CD14-positive monocyte (primary cell): ENCODE measurements at regions not wholly inside any gene's neighbourhood (a gene's known extent, or its start where the extent isn't known, plus 50 kb on each side); places are given as distances from the start of the nearest gene placed in this dataset.

ENCODE experiments used
- DNase-seq, 3 donors: peaks; one replicate each; pipeline ENCODE4 v3.0.0-alpha.2; 2011 to 2022
- H2AFZ ChIP-seq: 2 replicates; pipeline ENCODE4 v1.6.0; 2012; ENCODE audit warnings: mild to moderate bottlenecking, low read depth, low read length, inconsistent platforms; ENCODE audit not compliant: insufficient read depth, poor library complexity, severe bottlenecking
- H3K27ac ChIP-seq, 2 donors: 1 replicate in 1 of 2; 2 replicates in 1 of 2; pipeline ENCODE4 v1.5.1; 2012 to 2013; ENCODE audit warnings: low read length in 2 of 2, control low read depth in 1 of 2, inconsistent platforms in 1 of 2, low read depth in 1 of 2, mild to moderate bottlenecking in 1 of 2
- H3K27me3 ChIP-seq, 2 donors: one replicate each; pipeline versions ENCODE4 v1.6.0 to v1.6.1; 2011 to 2013; ENCODE audit warnings: low read length in 2 of 2; ENCODE audit not compliant: control insufficient read depth in 2 of 2, insufficient read depth in 2 of 2
- H3K36me3 ChIP-seq, 2 donors: replicated peaks in 1 of 2; 1 replicate in 1 of 2; 2 replicates in 1 of 2; pipeline versions ENCODE4 v1.5.1 to v1.6.1; 2012 to 2013; ENCODE audit warnings: low read length in 2 of 2, control low read depth in 1 of 2, inconsistent platforms in 1 of 2, mild to moderate bottlenecking in 1 of 2; ENCODE audit not compliant: insufficient read depth in 2 of 2, control insufficient read depth in 1 of 2
- H3K4me1 ChIP-seq, 2 donors: 1 replicate in 1 of 2; 2 replicates in 1 of 2; pipeline versions ENCODE4 v1.5.1 to v1.6.1; 2012 to 2013; ENCODE audit warnings: low read length in 2 of 2, control low read depth in 1 of 2, inconsistent platforms in 1 of 2, mild to moderate bottlenecking in 1 of 2, moderate library complexity in 1 of 2; ENCODE audit not compliant: insufficient read depth in 2 of 2, control insufficient read depth in 1 of 2
- H3K4me2 ChIP-seq: replicated peaks from 2 replicates; pipeline ENCODE3; 2012; ENCODE audit warnings: low read length, moderate library complexity, mild to moderate bottlenecking; ENCODE audit not compliant: poor library complexity, severe bottlenecking; ENCODE audit errors: extremely low read depth
- H3K4me3 ChIP-seq, 3 experiments: fragments of 200-600 bp in 1 of 3; sonication (generic) in 1 of 3; replicated peaks in 1 of 3; 1 replicate in 2 of 3; 2 replicates in 1 of 3; pipeline ENCODE4 v1.5.1; 2011 to 2013; ENCODE audit warnings: low read length in 3 of 3, mild to moderate bottlenecking in 3 of 3, control low read depth in 2 of 3, low read depth in 2 of 3, inconsistent platforms in 1 of 3, moderate library complexity in 1 of 3
- H3K79me2 ChIP-seq: 2 replicates; pipeline ENCODE4 v1.6.0; 2012; ENCODE audit warnings: mild to moderate bottlenecking, control low read depth, inconsistent platforms, low read length, moderate library complexity; ENCODE audit not compliant: insufficient read depth
- H3K9ac ChIP-seq: 2 replicates; pipeline ENCODE4 v1.6.0; 2017; ENCODE audit warnings: low read length, mild to moderate bottlenecking; ENCODE audit not compliant: insufficient read depth, poor library complexity, severe bottlenecking
- H3K9me3 ChIP-seq, 2 donors: replicated peaks in 1 of 2; 1 replicate in 1 of 2; 2 replicates in 1 of 2; pipeline versions ENCODE4 v1.5.1 to v1.6.1; 2012 to 2013; ENCODE audit warnings: low read length in 2 of 2, control low read depth in 1 of 2; ENCODE audit not compliant: control insufficient read depth in 1 of 2, insufficient read depth in 1 of 2
- H4K20me1 ChIP-seq: 2 replicates; pipeline ENCODE4 v1.6.0; 2012; ENCODE audit warnings: mild to moderate bottlenecking, low read length, control low read depth, moderate library complexity; ENCODE audit not compliant: insufficient read depth
- H3K27ac Mint-ChIP-seq, 7 donors: one replicate each; pipeline ENCODE4 v1.8.0; 2020; ENCODE audit warnings: mild to moderate bottlenecking in 7 of 7, mixed read lengths in 7 of 7, moderate library complexity in 6 of 7, inconsistent platforms in 2 of 7
- H3K27me3 Mint-ChIP-seq, 3 donors: one replicate each; pipeline ENCODE4 v1.8.0; 2021 to 2022; ENCODE audit warnings: low read depth in 3 of 3, mild to moderate bottlenecking in 3 of 3, mixed read lengths in 3 of 3, moderate library complexity in 3 of 3, inconsistent platforms in 1 of 3
- H3K36me3 Mint-ChIP-seq, 2 donors: one replicate each; pipeline ENCODE4 v1.8.0; 2020; ENCODE audit warnings: mixed read lengths in 2 of 2, inconsistent platforms in 1 of 2, mild to moderate bottlenecking in 1 of 2
- H3K4me1 Mint-ChIP-seq: one replicate; pipeline ENCODE4 v1.8.0; 2020; ENCODE audit warnings: mild to moderate bottlenecking, mixed read lengths
- H3K4me3 Mint-ChIP-seq, 2 donors: one replicate each; pipeline ENCODE4 v1.8.0; 2020; ENCODE audit warnings: mild to moderate bottlenecking in 2 of 2, mixed read lengths in 2 of 2, moderate library complexity in 1 of 2
- H3K9me3 Mint-ChIP-seq, 7 donors: one replicate each; pipeline ENCODE4 v1.8.0; 2020 to 2022; ENCODE audit warnings: mixed read lengths in 7 of 7, mild to moderate bottlenecking in 6 of 7, moderate library complexity in 6 of 7, inconsistent platforms in 2 of 7
- WGBS: methylation state at CpG from one replicate; pipeline ENCODE4 v1.1.5; 2013; ENCODE audit warnings: missing lambda C conversion rate; ENCODE audit not compliant: insufficient coverage; 5-methylcytosine and 5-hydroxymethylcytosine counted together
- intact Hi-C, 2 donors: fragments of 100-400 bp; cut with micrococcal nuclease; formaldehyde crosslinking; loops; one replicate each; pipeline versions ENCODE4 v1.15.0 to v1.15.1; 2023
- TF ChIP-seq, protein P1 (sequence below): fragments of 200-600 bp; IDR thresholded peaks from one replicate; pipeline ENCODE4 v1.8.0; 2022; ENCODE audit warnings: antibody characterized with exemption, mild to moderate bottlenecking

DNA sequence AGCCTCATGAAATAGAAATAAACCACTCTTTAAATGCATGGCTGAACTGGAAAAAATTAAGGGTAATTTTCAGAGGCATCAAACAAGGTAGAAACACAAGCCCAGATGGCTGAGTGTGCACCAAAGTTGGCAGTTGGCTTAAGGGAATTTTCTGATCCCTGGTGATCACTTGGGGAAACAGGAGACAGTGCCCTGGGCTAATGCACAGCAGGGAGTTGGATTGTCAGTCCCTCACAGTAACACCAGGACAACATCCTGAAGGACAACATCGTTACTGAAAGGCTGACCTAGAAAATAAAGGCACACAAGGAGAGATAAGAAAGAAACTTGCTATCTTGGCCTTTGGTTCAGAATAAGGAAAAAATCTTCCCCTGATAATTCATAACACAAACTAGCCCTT is 417.0 kb downstream of the SLC4A3 start:
- Histone ChIP-seq H3K36me3 (no peaks in the 10 kb centered on the region), H3K79me2 (no peaks in the 10 kb centered on the region), H3K27me3 (no peaks in the 10 kb centered on the region), H3K4me3 (no peak overlapping the region), H3K9me3 (no peaks in the 10 kb centered on the region), H3K4me2 (no peak overlapping the region), H3K9ac (no peak overlapping the region), H3K4me1 (no peaks in the 10 kb centered on the region), H4K20me1 (no peaks in the 10 kb centered on the region), H2AFZ (no peak overlapping the region), H3K27ac (no peak overlapping the region)
- H3K4me1 Mint-ChIP-seq: no peaks in the 10 kb centered on the region
- H3K9me3 Mint-ChIP-seq: peaks cover 0 to 3% (median 0%) of the 10 kb centered on the region in 7 donors
- H3K27ac Mint-ChIP-seq: no peak overlapping the region
- H3K4me3 Mint-ChIP-seq: no peak overlapping the region
- no CpG with 5 or more reads among the region's 1 CpG for WGBS
- TF ChIP-seq, protein P1, sequence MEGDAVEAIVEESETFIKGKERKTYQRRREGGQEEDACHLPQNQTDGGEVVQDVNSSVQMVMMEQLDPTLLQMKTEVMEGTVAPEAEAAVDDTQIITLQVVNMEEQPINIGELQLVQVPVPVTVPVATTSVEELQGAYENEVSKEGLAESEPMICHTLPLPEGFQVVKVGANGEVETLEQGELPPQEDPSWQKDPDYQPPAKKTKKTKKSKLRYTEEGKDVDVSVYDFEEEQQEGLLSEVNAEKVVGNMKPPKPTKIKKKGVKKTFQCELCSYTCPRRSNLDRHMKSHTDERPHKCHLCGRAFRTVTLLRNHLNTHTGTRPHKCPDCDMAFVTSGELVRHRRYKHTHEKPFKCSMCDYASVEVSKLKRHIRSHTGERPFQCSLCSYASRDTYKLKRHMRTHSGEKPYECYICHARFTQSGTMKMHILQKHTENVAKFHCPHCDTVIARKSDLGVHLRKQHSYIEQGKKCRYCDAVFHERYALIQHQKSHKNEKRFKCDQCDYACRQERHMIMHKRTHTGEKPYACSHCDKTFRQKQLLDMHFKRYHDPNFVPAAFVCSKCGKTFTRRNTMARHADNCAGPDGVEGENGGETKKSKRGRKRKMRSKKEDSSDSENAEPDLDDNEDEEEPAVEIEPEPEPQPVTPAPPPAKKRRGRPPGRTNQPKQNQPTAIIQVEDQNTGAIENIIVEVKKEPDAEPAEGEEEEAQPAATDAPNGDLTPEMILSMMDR: no peak
- no peak for DNase-seq
- intact Hi-C loops: no loop called here
- H3K36me3 Mint-ChIP-seq: no peaks in the 10 kb centered on the region
- peaks cover 0 to 3% (median 0%) of the 10 kb centered on the region in 3 donors for H3K27me3 Mint-ChIP-seq

DNA sequence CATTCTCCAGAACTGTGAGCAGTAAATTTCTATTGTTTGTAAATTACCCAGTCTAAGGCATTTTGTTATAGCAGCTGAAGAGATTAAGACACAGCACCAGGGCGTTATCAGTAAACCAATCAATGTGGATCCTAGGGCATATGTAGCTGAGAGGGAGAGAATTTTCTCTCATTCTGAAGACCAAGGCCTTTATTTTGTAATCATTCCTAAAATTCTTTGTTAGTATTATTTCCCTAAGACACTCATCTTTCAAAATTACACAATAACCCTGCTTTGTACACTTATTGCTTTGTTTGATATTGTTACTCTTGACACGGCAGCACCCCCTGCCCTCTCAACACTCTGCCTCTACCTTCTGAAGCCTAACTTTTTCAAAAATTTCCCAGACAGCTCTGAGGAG is 419.1 kb downstream of the SLC4A3 start:
- H3K27ac Mint-ChIP-seq: no peak overlapping the region

More for the DNA sequence above, 419.1 kb downstream of the SLC4A3 start:
- Histone ChIP-seq H4K20me1 (no peaks in the 10 kb centered on the region), H3K79me2 (no peaks in the 10 kb centered on the region), H3K9ac (no peak overlapping the region), H3K4me3 (no peak overlapping the region), H3K4me1 (no peaks in the 10 kb centered on the region), H3K27ac (no peak overlapping the region), H3K36me3 (no peaks in the 10 kb centered on the region), H3K9me3 (no peaks in the 10 kb centered on the region), H3K27me3 (no peaks in the 10 kb centered on the region), H3K4me2 (no peak overlapping the region), H2AFZ (no peak overlapping the region)
- DNase-seq: no peak
- TF ChIP-seq, protein P1: no peak
- no CpG with 5 or more reads among the region's 2 CpGs for WGBS
- Mint-ChIP-seq H3K36me3 (no peaks in the 10 kb centered on the region), H3K9me3 (peaks cover 0 to 3% (median 0%) of the 10 kb centered on the region in 7 donors), H3K27me3 (peaks cover 0 to 2% (median 0%) of the 10 kb centered on the region in 3 donors), H3K4me1 (no peaks in the 10 kb centered on the region), H3K4me3 (no peak overlapping the region)
- intact Hi-C loops: no loop called here
